H1 (cell line): ENCODE measurements at regions not wholly inside any gene's neighbourhood (a gene's known extent, or its start where the extent isn't known, plus 50 kb on each side); places are given as distances from the start of the nearest gene placed in this dataset.

Experiments used
- CTCF ChIP-seq, 3 experiments: IDR thresholded peaks; 1 replicate in 2 of 3; 2 replicates in 1 of 3; pipeline versions ENCODE4 v1.5.1 to v1.6.1; 2011; ENCODE audit warnings: low read length in 3 of 3, mild to moderate bottlenecking in 3 of 3, inconsistent platforms in 2 of 3, low read depth in 1 of 3, moderate library complexity in 1 of 3; ENCODE audit not compliant: insufficient read depth in 1 of 3; ENCODE audit errors: control extremely low read depth in 1 of 3
- SAP30 ChIP-seq: fragments of 300-600 bp; sonication (generic); IDR thresholded peaks from 2 replicates; pipeline ENCODE4 v1.7.1; 2012; ENCODE audit warnings: low read length, moderate library complexity, mild to moderate bottlenecking, inconsistent platforms; ENCODE audit not compliant: insufficient read depth, insufficient replicate concordance
- SIRT6 ChIP-seq: IDR thresholded peaks from one replicate; pipeline ENCODE4 v1.7.1; 2012; ENCODE audit warnings: low read length, inconsistent platforms
- SP1 ChIP-seq: IDR thresholded peaks from 2 replicates; pipeline ENCODE4 v1.6.1; 2011; ENCODE audit warnings: low read depth, low read length
- TBP ChIP-seq: IDR thresholded peaks from 2 replicates; pipeline ENCODE4 v1.6.1; 2011; ENCODE audit warnings: low read depth, low read length, improper control_type of control experiment

GRCh38 chr4:178799204-178799603 is 1357.0 kb upstream of the AGA start (continued):
- TF ChIP-seq CTCF (IDR thresholded peaks at IDR 0.05; ENCODE audit: control extremely low read depth in 1 of 3, insufficient read depth in 1 of 3, low read depth in 1 of 3, low read length in 3 of 3) (no peak), SAP30 (no peak), SP1 (no peak), TBP (no peak), SIRT6 (no peak)
